Endometrium (tissue), 2 donors: ENCODE measurements at regions not wholly inside any gene's neighbourhood (a gene's known extent, or its start where the extent isn't known, plus 50 kb on each side); places are given as distances from the start of the nearest gene placed in this dataset.

Experiments used
- FAIRE-seq: peaks from 2 replicates; lab custom pipeline; 2012; peaks lifted over from hg19 to GRCh38; lab: Jason Lieb, UNC
- donor health status: control.
- donor health status: control.

- no peak for FAIRE-seq
These were observed 105.6 kb downstream of the GTPBP8 start for GRCh38 chr3:113096188-113096892.

GRCh38 chr3:113097960-113098447 lies 107.2 kb downstream of the GTPBP8 start:
- no peak for FAIRE-seq

GRCh38 chr3:113100063-113100462 lies 109.3 kb downstream of the GTPBP8 start:
- no peak for FAIRE-seq

GRCh38 chr3:113103588-113103987 lies 107.8 kb upstream of the BOC start:
- no peak for FAIRE-seq

- no peak for FAIRE-seq
These were observed 106.8 kb upstream of the BOC start for GRCh38 chr3:113104357-113105092.

- no peak for FAIRE-seq
These were observed 106.3 kb upstream of the BOC start for GRCh38 chr3:113105093-113105449.

- FAIRE-seq: no peak
These were observed 105.2 kb upstream of the BOC start for GRCh38 chr3:113105966-113106660.

- FAIRE-seq: no peak
These were observed 101.1 kb upstream of the BOC start for GRCh38 chr3:113110267-113110666.

GRCh38 chr3:113111011-113111707 lies 100.2 kb upstream of the BOC start:
- no peak for FAIRE-seq

GRCh38 chr3:113113361-113113760 lies 98.0 kb upstream of the BOC start:
- FAIRE-seq: no peak

- FAIRE-seq: no peak
These were observed 93.7 kb upstream of the BOC start for GRCh38 chr3:113117511-113118234.

- FAIRE-seq: no peak
These were observed 93.0 kb upstream of the BOC start for GRCh38 chr3:113118336-113118735.

GRCh38 chr3:113124256-113124830 lies 87.0 kb upstream of the BOC start:
- no peak for FAIRE-seq

- no peak for FAIRE-seq
These were observed 85.4 kb upstream of the BOC start for GRCh38 chr3:113125951-113126350.

GRCh38 chr3:113128386-113129015 lies 82.9 kb upstream of the BOC start:
- FAIRE-seq: no peak

- FAIRE-seq: no peak
These were observed 82.2 kb upstream of the BOC start for GRCh38 chr3:113129168-113129567.

GRCh38 chr3:113132571-113132996 lies 78.8 kb upstream of the BOC start:
- no peak for FAIRE-seq

- FAIRE-seq: no peak
These were observed 78.2 kb upstream of the BOC start for GRCh38 chr3:113133140-113133539.

GRCh38 chr3:113136071-113136470 lies 75.3 kb upstream of the BOC start:
- FAIRE-seq: peak; percentile 82

GRCh38 chr3:113136544-113136943 lies 74.8 kb upstream of the BOC start:
- FAIRE-seq: no peak
